ENCODE measurements at regions not wholly inside any gene's neighbourhood (a gene's known extent, or its start where the extent isn't known, plus 50 kb on each side); places are given as distances from the start of the nearest gene placed in this dataset.
"Not testable (repeated sequence)": the region's sequence is repeated elsewhere in the genome, so short reads cannot be mapped to it uniquely, and the experiment has no call there.

- no peak overlapping the region for H3K27ac ChIP-seq (ENCODE audit: low read depth, low read length)
- no peaks in the 10 kb centered on the region for H3K4me1 ChIP-seq (ENCODE audit: control insufficient read depth in 1 of 2, insufficient read depth in 2 of 2, low read length in 2 of 2)
- no peaks in the 10 kb centered on the region for H3K36me3 ChIP-seq (ENCODE audit: control insufficient read depth in 1 of 2, insufficient read depth in 2 of 2, low read length in 2 of 2)
- no peaks in the 10 kb centered on the region for H3K9me3 ChIP-seq (ENCODE audit: control insufficient read depth in 1 of 2, low read length in 2 of 2)
- no peaks in the 10 kb centered on the region for H3K27me3 ChIP-seq (ENCODE audit: control insufficient read depth in 1 of 2, insufficient read depth in 2 of 2, low read length in 2 of 2)
- H3K9ac ChIP-seq (ENCODE audit: low read depth in 1 of 2, low read length in 2 of 2), result no peak overlapping the region
- no peak overlapping the region for H3K4me3 ChIP-seq (ENCODE audit: low read depth in 1 of 2, low read length in 2 of 2)
Measured at GRCh38 chr10:53458007-53458406, 685.4 kb upstream of the MBL2 start.

GRCh38 chr10:53453196-53453595 lies 680.6 kb upstream of the MBL2 start:
- Histone ChIP-seq H3K4me1 (ENCODE audit: control insufficient read depth in 1 of 2, insufficient read depth in 2 of 2, low read length in 2 of 2) (no peaks in the 10 kb centered on the region), H3K9ac (ENCODE audit: low read depth in 1 of 2, low read length in 2 of 2) (no peak overlapping the region), H3K9me3 (ENCODE audit: control insufficient read depth in 1 of 2, low read length in 2 of 2) (no peaks in the 10 kb centered on the region), H3K36me3 (ENCODE audit: control insufficient read depth in 1 of 2, insufficient read depth in 2 of 2, low read length in 2 of 2) (no peaks in the 10 kb centered on the region), H3K4me3 (ENCODE audit: low read depth in 1 of 2, low read length in 2 of 2) (no peak overlapping the region), H3K27ac (ENCODE audit: low read depth, low read length) (no peak overlapping the region), H3K27me3 (ENCODE audit: control insufficient read depth in 1 of 2, insufficient read depth in 2 of 2, low read length in 2 of 2) (no peaks in the 10 kb centered on the region)

GRCh38 chr10:53447576-53447975 lies 675.0 kb upstream of the MBL2 start:
- no peaks in the 10 kb centered on the region for H3K36me3 ChIP-seq (ENCODE audit: control insufficient read depth in 1 of 2, insufficient read depth in 2 of 2, low read length in 2 of 2)
- no peak overlapping the region for H3K9ac ChIP-seq (ENCODE audit: low read depth in 1 of 2, low read length in 2 of 2)
- H3K27ac ChIP-seq (ENCODE audit: low read depth, low read length), result no peak overlapping the region
- no peaks in the 10 kb centered on the region for H3K4me1 ChIP-seq (ENCODE audit: control insufficient read depth in 1 of 2, insufficient read depth in 2 of 2, low read length in 2 of 2)
- peaks cover 0 to 4% of the 10 kb centered on the region in 2 donors for H3K9me3 ChIP-seq (ENCODE audit: control insufficient read depth in 1 of 2, low read length in 2 of 2)
- H3K4me3 ChIP-seq (ENCODE audit: low read depth in 1 of 2, low read length in 2 of 2), result no peak overlapping the region
- H3K27me3 ChIP-seq (ENCODE audit: control insufficient read depth in 1 of 2, insufficient read depth in 2 of 2, low read length in 2 of 2), result no peaks in the 10 kb centered on the region

- Histone ChIP-seq H3K36me3 (ENCODE audit: control insufficient read depth in 1 of 2, insufficient read depth in 2 of 2, low read length in 2 of 2) (no peaks in the 10 kb centered on the region), H3K27ac (ENCODE audit: low read depth, low read length) (no peak overlapping the region), H3K27me3 (ENCODE audit: control insufficient read depth in 1 of 2, insufficient read depth in 2 of 2, low read length in 2 of 2) (no peaks in the 10 kb centered on the region), H3K9me3 (ENCODE audit: control insufficient read depth in 1 of 2, low read length in 2 of 2) (no peaks in the 10 kb centered on the region), H3K4me3 (ENCODE audit: low read depth in 1 of 2, low read length in 2 of 2) (no peak overlapping the region), H3K4me1 (ENCODE audit: control insufficient read depth in 1 of 2, insufficient read depth in 2 of 2, low read length in 2 of 2) (no peaks in the 10 kb centered on the region), H3K9ac (ENCODE audit: low read depth in 1 of 2, low read length in 2 of 2) (no peak overlapping the region)
Measured at GRCh38 chr10:53441843-53442242, 669.3 kb upstream of the MBL2 start.

- no peaks in the 10 kb centered on the region for H3K4me1 ChIP-seq (ENCODE audit: control insufficient read depth in 1 of 2, insufficient read depth in 2 of 2, low read length in 2 of 2)
- no peaks in the 10 kb centered on the region for H3K27me3 ChIP-seq (ENCODE audit: control insufficient read depth in 1 of 2, insufficient read depth in 2 of 2, low read length in 2 of 2)
- H3K9me3 ChIP-seq (ENCODE audit: control insufficient read depth in 1 of 2, low read length in 2 of 2), result no peaks in the 10 kb centered on the region
- H3K4me3 ChIP-seq (ENCODE audit: low read depth in 1 of 2, low read length in 2 of 2), result no peak overlapping the region
- H3K36me3 ChIP-seq (ENCODE audit: control insufficient read depth in 1 of 2, insufficient read depth in 2 of 2, low read length in 2 of 2), result no peaks in the 10 kb centered on the region
- no peak overlapping the region for H3K9ac ChIP-seq (ENCODE audit: low read depth in 1 of 2, low read length in 2 of 2)
- no peak overlapping the region for H3K27ac ChIP-seq (ENCODE audit: low read depth, low read length)
Measured at GRCh38 chr10:53440601-53441000, 668.0 kb upstream of the MBL2 start.

- H3K27ac ChIP-seq (ENCODE audit: low read depth, low read length); H3K9ac ChIP-seq (ENCODE audit: low read depth in 1 of 2, low read length in 2 of 2); H3K4me1 ChIP-seq (ENCODE audit: control insufficient read depth in 1 of 2, insufficient read depth in 2 of 2, low read length in 2 of 2); H3K4me3 ChIP-seq (ENCODE audit: low read depth in 1 of 2, low read length in 2 of 2); H3K36me3 ChIP-seq (ENCODE audit: control insufficient read depth in 1 of 2, insufficient read depth in 2 of 2, low read length in 2 of 2); H3K27me3 ChIP-seq (ENCODE audit: control insufficient read depth in 1 of 2, insufficient read depth in 2 of 2, low read length in 2 of 2); H3K9me3 ChIP-seq (ENCODE audit: control insufficient read depth in 1 of 2, low read length in 2 of 2): not testable (repeated sequence)
Measured at GRCh38 chr10:53439075-53439474, 666.5 kb upstream of the MBL2 start.

- no peaks in the 10 kb centered on the region for H3K9me3 ChIP-seq (ENCODE audit: control insufficient read depth in 1 of 2, low read length in 2 of 2)
- no peak overlapping the region for H3K9ac ChIP-seq (ENCODE audit: low read depth in 1 of 2, low read length in 2 of 2)
- H3K36me3 ChIP-seq (ENCODE audit: control insufficient read depth in 1 of 2, insufficient read depth in 2 of 2, low read length in 2 of 2), result no peaks in the 10 kb centered on the region
- no peak overlapping the region for H3K27ac ChIP-seq (ENCODE audit: low read depth, low read length)
- no peaks in the 10 kb centered on the region for H3K4me1 ChIP-seq (ENCODE audit: control insufficient read depth in 1 of 2, insufficient read depth in 2 of 2, low read length in 2 of 2)
- no peak overlapping the region for H3K4me3 ChIP-seq (ENCODE audit: low read depth in 1 of 2, low read length in 2 of 2)
- no peaks in the 10 kb centered on the region for H3K27me3 ChIP-seq (ENCODE audit: control insufficient read depth in 1 of 2, insufficient read depth in 2 of 2, low read length in 2 of 2)
Measured at GRCh38 chr10:53434413-53434812, 661.8 kb upstream of the MBL2 start.

- no peaks in the 10 kb centered on the region for H3K4me1 ChIP-seq (ENCODE audit: control insufficient read depth in 1 of 2, insufficient read depth in 2 of 2, low read length in 2 of 2)
- no peak overlapping the region for H3K4me3 ChIP-seq (ENCODE audit: low read depth in 1 of 2, low read length in 2 of 2)
- H3K36me3 ChIP-seq (ENCODE audit: control insufficient read depth in 1 of 2, insufficient read depth in 2 of 2, low read length in 2 of 2), result no peaks in the 10 kb centered on the region
- H3K27me3 ChIP-seq (ENCODE audit: control insufficient read depth in 1 of 2, insufficient read depth in 2 of 2, low read length in 2 of 2), result no peaks in the 10 kb centered on the region
- no peak overlapping the region for H3K27ac ChIP-seq (ENCODE audit: low read depth, low read length)
- no peaks in the 10 kb centered on the region for H3K9me3 ChIP-seq (ENCODE audit: control insufficient read depth in 1 of 2, low read length in 2 of 2)
- H3K9ac ChIP-seq (ENCODE audit: low read depth in 1 of 2, low read length in 2 of 2), result no peak overlapping the region
Measured at GRCh38 chr10:53432035-53432434, 659.5 kb upstream of the MBL2 start.

GRCh38 chr10:53430974-53431373 lies 658.4 kb upstream of the MBL2 start:
- Histone ChIP-seq H3K36me3 (ENCODE audit: control insufficient read depth in 1 of 2, insufficient read depth in 2 of 2, low read length in 2 of 2) (no peaks in the 10 kb centered on the region), H3K4me3 (ENCODE audit: low read depth in 1 of 2, low read length in 2 of 2) (no peak overlapping the region), H3K4me1 (ENCODE audit: control insufficient read depth in 1 of 2, insufficient read depth in 2 of 2, low read length in 2 of 2) (no peaks in the 10 kb centered on the region), H3K27ac (ENCODE audit: low read depth, low read length) (no peak overlapping the region), H3K9me3 (ENCODE audit: control insufficient read depth in 1 of 2, low read length in 2 of 2) (no peaks in the 10 kb centered on the region), H3K9ac (ENCODE audit: low read depth in 1 of 2, low read length in 2 of 2) (no peak overlapping the region), H3K27me3 (ENCODE audit: control insufficient read depth in 1 of 2, insufficient read depth in 2 of 2, low read length in 2 of 2) (no peaks in the 10 kb centered on the region)

GRCh38 chr10:53430127-53430891 lies 657.7 kb upstream of the MBL2 start:
- H3K9me3 ChIP-seq (ENCODE audit: control insufficient read depth in 1 of 2, low read length in 2 of 2), result no peaks in the 10 kb centered on the region
- H3K36me3 ChIP-seq (ENCODE audit: control insufficient read depth in 1 of 2, insufficient read depth in 2 of 2, low read length in 2 of 2), result no peaks in the 10 kb centered on the region
- no peak overlapping the region for H3K27ac ChIP-seq (ENCODE audit: low read depth, low read length)
- H3K9ac ChIP-seq (ENCODE audit: low read depth in 1 of 2, low read length in 2 of 2), result no peak overlapping the region
- no peaks in the 10 kb centered on the region for H3K4me1 ChIP-seq (ENCODE audit: control insufficient read depth in 1 of 2, insufficient read depth in 2 of 2, low read length in 2 of 2)
- no peak overlapping the region for H3K4me3 ChIP-seq (ENCODE audit: low read depth in 1 of 2, low read length in 2 of 2)
- no peaks in the 10 kb centered on the region for H3K27me3 ChIP-seq (ENCODE audit: control insufficient read depth in 1 of 2, insufficient read depth in 2 of 2, low read length in 2 of 2)

Data from duodenal mucosa (tissue), 2 donors.